HepG2 (cell line): ENCODE measurements at regions not wholly inside any gene's neighbourhood (a gene's known extent, or its start where the extent isn't known, plus 50 kb on each side); places are given as distances from the start of the nearest gene placed in this dataset.

Experiments
- ATAC-seq: fragments of 200-7000 bp; cut with Tn5 transposase; 3 replicates; pipeline ENCODE4 v1.9.1; 2020; ENCODE audit warnings: mild to moderate bottlenecking, moderate library complexity
- BruUV-seq: library from RNA; stranded (reverse); fragments of 400-500 nt; replicated peaks from 2 replicates; lab custom pipeline; 2021; lab: Mats Ljungman, UMichigan
- CTCF ChIA-PET: fragments of 300-600 bp; formaldehyde crosslinking; extraction: SDS; loops from one replicate; lab custom pipeline; 2021; ENCODE audit warnings: low total read pairs, inconsistent platforms, low intra/inter-chr PET ratio; lab: Yijun Ruan, JAX
- POLR2A ChIA-PET: fragments of 350-600 bp; sonication (Branson Sonifier 250); formaldehyde crosslinking; loops from one replicate; lab custom pipeline; 2020; ENCODE audit warnings: antibody characterized with exemption, inconsistent platforms; lab: Yijun Ruan, JAX
- DNase-seq: peaks from one replicate; pipeline ENCODE4 v3.0.0-alpha.2; 2015; ENCODE audit warnings: low spot score
- FAIRE-seq: peaks from 3 replicates; lab custom pipeline; 2011; peaks lifted over from hg19 to GRCh38; lab: Jason Lieb, UNC
- H2AFZ ChIP-seq: one replicate; pipeline ENCODE4 v1.6.1; 2011; ENCODE audit warnings: low read length, inconsistent platforms
- H3K27ac ChIP-seq: fragments of 300-600 bp; 3 replicates; pipeline ENCODE4 v1.8.0; 2011; ENCODE audit warnings: mixed run types, mild to moderate bottlenecking, mixed read lengths, low read length, inconsistent platforms; ENCODE audit not compliant: insufficient read depth; ENCODE audit errors: extremely low read length
- H3K27me3 ChIP-seq, 2 experiments: fragments of 200-600 bp in 1 of 2; 2 replicates in 1 of 2; 3 replicates in 1 of 2; pipeline versions ENCODE4 v1.6.0 to v1.8.0; 2011; ENCODE audit warnings: low read length in 2 of 2, mild to moderate bottlenecking in 2 of 2, moderate library complexity in 2 of 2, inconsistent platforms in 1 of 2; ENCODE audit not compliant: insufficient read depth in 2 of 2, control insufficient read depth in 1 of 2
- H3K36me3 ChIP-seq, 2 experiments: fragments of 200-600 bp in 1 of 2; replicated peaks in 1 of 2; 2 replicates in 1 of 2; 3 replicates in 1 of 2; pipeline versions ENCODE4 v1.5.1 to v1.8.0; 2011; ENCODE audit warnings: low read length in 2 of 2, inconsistent platforms in 1 of 2; ENCODE audit not compliant: insufficient read depth in 2 of 2, control insufficient read depth in 1 of 2
- H3K4me1 ChIP-seq: 2 replicates; pipeline ENCODE4 v1.5.1; 2012; ENCODE audit warnings: low read length, inconsistent platforms; ENCODE audit not compliant: insufficient read depth
- H3K4me2 ChIP-seq: 2 replicates; pipeline ENCODE4 v1.6.0; 2011; ENCODE audit warnings: low read depth, low read length, inconsistent platforms
- H3K4me3 ChIP-seq, 3 experiments: fragments of 200-600 bp in 1 of 3; sonication (generic), shearing (Covaris generic) in 1 of 3; replicated peaks in 1 of 3; 2 replicates each; pipeline ENCODE4 v1.5.1; 2011 to 2016; ENCODE audit warnings: low read length in 3 of 3, inconsistent platforms in 2 of 3, low read depth in 2 of 3, mild to moderate bottlenecking in 2 of 3, control low read depth in 1 of 3, mixed read lengths in 1 of 3; ENCODE audit not compliant: insufficient read depth in 1 of 3
- H3K79me2 ChIP-seq: one replicate; pipeline ENCODE4 v1.6.1; 2011; ENCODE audit warnings: low read length, inconsistent platforms; ENCODE audit not compliant: insufficient read depth
- H3K9ac ChIP-seq: 2 replicates; pipeline ENCODE4 v1.6.0; 2011; ENCODE audit warnings: mild to moderate bottlenecking, low read depth, low read length, inconsistent platforms; ENCODE audit not compliant: insufficient read depth
- H3K9me3 ChIP-seq: 2 replicates; pipeline ENCODE4 v1.5.1; 2012; ENCODE audit warnings: mild to moderate bottlenecking, low read length
- H4K20me1 ChIP-seq: 2 replicates; pipeline ENCODE4 v1.6.0; 2011; ENCODE audit warnings: inconsistent platforms, mild to moderate bottlenecking, low read length, moderate library complexity; ENCODE audit not compliant: insufficient read depth
- DNMT3B ChIP-seq: conservative IDR thresholded peaks from 2 replicates; pipeline ENCODE4 v1.6.1; 2016; ENCODE audit warnings: missing biosample characterization, control low read depth
- GTF3A ChIP-seq: sonication (generic); formaldehyde crosslinking; conservative IDR thresholded peaks from 2 replicates; pipeline ENCODE4 v1.4.0; 2020; ENCODE audit warnings: mild to moderate bottlenecking, missing genetic modification reagents
- IRF1 ChIP-seq: sonication (generic); formaldehyde crosslinking; IDR thresholded peaks from 2 replicates; pipeline ENCODE4 v1.4.0; 2020; ENCODE audit warnings: low read depth, mild to moderate bottlenecking, missing genetic modification reagents
- NFE2 ChIP-seq: sonication (generic); formaldehyde crosslinking; IDR thresholded peaks from 2 replicates; pipeline ENCODE4 v1.4.0; 2020; ENCODE audit warnings: missing genetic modification reagents
- REXO4 ChIP-seq: sonication (generic); formaldehyde crosslinking; IDR thresholded peaks from 2 replicates; pipeline ENCODE4 v1.8.0; 2022; ENCODE audit warnings: missing genetic modification reagents, mild to moderate bottlenecking, borderline replicate concordance
- STAT6 ChIP-seq: sonication (generic); formaldehyde crosslinking; IDR thresholded peaks from 2 replicates; pipeline ENCODE4 v1.4.0; 2020; ENCODE audit warnings: missing genetic modification reagents, mild to moderate bottlenecking, borderline replicate concordance
- XRCC5 ChIP-seq: fragments of 200-400 bp; formaldehyde crosslinking; optimal IDR thresholded peaks from 2 replicates; pipeline ENCODE3; 2017; ENCODE audit warnings: mild to moderate bottlenecking, low read length
- ZNF570 ChIP-seq: sonication (generic); formaldehyde crosslinking; IDR thresholded peaks from 2 replicates; pipeline ENCODE4 v1.4.0; 2020; ENCODE audit warnings: mild to moderate bottlenecking, missing genetic modification reagents, borderline replicate concordance
- WGBS: methylation state at CpG from one replicate; pipeline ENCODE4 v1.1.6; 2017; ENCODE audit warnings: low lambda C conversion rate; 5-methylcytosine and 5-hydroxymethylcytosine counted together
- in situ Hi-C: cut with HindIII; loops from 2 replicates; pipeline ENCODE4 v1.10.0; 2017; ENCODE audit warnings: low pct_unique_long_range_greater_than_20kb; ENCODE audit not compliant: extremely low pct_ligation_motif_present
- intact Hi-C: fragments of 100-400 bp; cut with micrococcal nuclease; formaldehyde crosslinking; loops from one replicate; pipeline ENCODE4 v1.10.0; 2022; ENCODE audit not compliant: unreplicated experiment
- TF ChIP-seq, protein P1 (sequence below): sonication (generic); formaldehyde crosslinking; IDR thresholded peaks from 2 replicates; pipeline ENCODE4 v1.5.0; 2020; ENCODE audit warnings: mild to moderate bottlenecking, missing genetic modification reagents, borderline replicate concordance

DNA sequence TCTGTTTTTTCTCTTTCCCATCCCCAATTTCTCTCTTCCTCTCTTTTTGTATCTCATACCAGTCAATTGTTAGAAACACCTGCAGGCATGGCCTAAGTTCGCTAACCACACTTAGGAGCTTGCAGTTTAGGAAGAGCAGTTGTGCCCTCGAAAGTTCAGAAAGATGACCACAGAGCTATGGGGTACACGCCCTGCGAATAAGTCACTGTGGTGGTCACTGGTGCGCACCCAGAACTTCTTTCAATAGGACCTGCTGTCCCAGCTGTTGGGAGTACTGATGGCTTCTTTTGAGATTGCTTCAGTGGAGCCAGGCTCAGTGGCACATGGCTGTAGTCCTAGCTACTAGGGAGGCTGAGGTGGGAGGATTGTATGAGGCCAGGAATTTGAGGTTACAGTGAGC is 362.8 kb upstream of the TMTC1 start:
- Histone ChIP-seq H3K4me2 (no peak overlapping the region), H3K27me3 (no peaks in the 10 kb centered on the region), H3K4me1 (no peaks in the 10 kb centered on the region), H3K36me3 (no peaks in the 10 kb centered on the region), H3K9me3 (no peaks in the 10 kb centered on the region), H3K9ac (no peak overlapping the region)
- intact Hi-C loops = no loop called here
- POLR2A ChIA-PET = no interaction called here
- CTCF ChIA-PET = no interaction called here
- WGBS = 22% methylated on average over 4 of the region's 5 CpGs
- in situ Hi-C loops = loop anchor here (25.0 kb wide), 1 partner anchor 666 kb away; no protein-coding TSS in a partner anchor
- TF ChIP-seq GTF3A (CRISPR knock-in tag) = no peak
- TF ChIP-seq REXO4 = no peak
- TF ChIP-seq, protein P1, sequence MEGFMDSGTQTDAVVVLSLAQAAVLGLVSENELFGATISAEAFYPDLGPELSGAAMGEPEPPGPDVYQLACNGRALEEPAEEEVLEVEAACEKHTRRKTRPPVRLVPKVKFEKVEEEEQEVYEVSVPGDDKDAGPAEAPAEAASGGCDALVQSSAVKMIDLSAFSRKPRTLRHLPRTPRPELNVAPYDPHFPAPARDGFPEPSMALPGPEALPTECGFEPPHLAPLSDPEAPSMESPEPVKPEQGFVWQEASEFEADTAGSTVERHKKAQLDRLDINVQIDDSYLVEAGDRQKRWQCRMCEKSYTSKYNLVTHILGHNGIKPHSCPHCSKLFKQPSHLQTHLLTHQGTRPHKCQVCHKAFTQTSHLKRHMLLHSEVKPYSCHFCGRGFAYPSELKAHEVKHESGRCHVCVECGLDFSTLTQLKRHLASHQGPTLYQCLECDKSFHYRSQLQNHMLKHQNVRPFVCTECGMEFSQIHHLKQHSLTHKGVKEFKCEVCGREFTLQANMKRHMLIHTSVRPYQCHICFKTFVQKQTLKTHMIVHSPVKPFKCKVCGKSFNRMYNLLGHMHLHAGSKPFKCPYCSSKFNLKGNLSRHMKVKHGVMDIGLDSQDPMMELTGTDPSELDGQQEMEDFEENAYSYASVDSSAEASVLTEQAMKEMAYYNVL (CRISPR knock-in tag) = no peak
- TF ChIP-seq NFE2 (CRISPR knock-in tag) = no peak
- TF ChIP-seq STAT6 (CRISPR knock-in tag) = no peak
- TF ChIP-seq DNMT3B = no peak
- no peak for TF ChIP-seq XRCC5
- TF ChIP-seq IRF1 (CRISPR knock-in tag) = no peak
- no peak for TF ChIP-seq ZNF570 (CRISPR knock-in tag)
- TF ChIP-seq, all 625 proteins: peak for 0
- Histone ChIP-seq H3K27ac (no peak overlapping the region), H2AFZ (no peak overlapping the region), H4K20me1 (no peaks in the 10 kb centered on the region), H3K4me3 (no peak overlapping the region), H3K79me2 (no peaks in the 10 kb centered on the region)
- FAIRE-seq (no peak), DNase-seq (no peak), ATAC-seq (no peak)
- BruUV-seq = no TSS peak
